ENCODE measurements at regions not wholly inside any gene's neighbourhood (a gene's known extent, or its start where the extent isn't known, plus 50 kb on each side); places are given as distances from the start of the nearest gene placed in this dataset.

DNA sequence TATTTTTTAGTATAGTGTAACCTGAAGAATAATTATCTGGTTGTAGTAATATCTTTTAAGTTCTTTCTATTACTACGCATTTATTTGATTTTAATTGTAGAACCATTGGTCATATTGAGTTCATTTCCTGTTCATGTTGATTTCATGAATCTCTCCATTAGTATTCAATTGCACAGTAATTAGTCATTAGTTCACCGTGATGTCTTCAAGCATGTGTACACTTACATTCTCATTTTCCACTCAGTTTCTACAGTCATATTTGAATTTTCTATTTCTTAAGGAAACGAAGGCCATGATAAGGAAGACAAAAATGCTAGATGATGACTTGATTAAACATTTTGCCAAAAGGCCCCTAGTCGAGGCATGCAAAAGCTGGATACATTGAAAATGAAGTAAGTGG is 333.7 kb upstream of the FANCL start:
- TF ChIP-seq, protein P1, sequence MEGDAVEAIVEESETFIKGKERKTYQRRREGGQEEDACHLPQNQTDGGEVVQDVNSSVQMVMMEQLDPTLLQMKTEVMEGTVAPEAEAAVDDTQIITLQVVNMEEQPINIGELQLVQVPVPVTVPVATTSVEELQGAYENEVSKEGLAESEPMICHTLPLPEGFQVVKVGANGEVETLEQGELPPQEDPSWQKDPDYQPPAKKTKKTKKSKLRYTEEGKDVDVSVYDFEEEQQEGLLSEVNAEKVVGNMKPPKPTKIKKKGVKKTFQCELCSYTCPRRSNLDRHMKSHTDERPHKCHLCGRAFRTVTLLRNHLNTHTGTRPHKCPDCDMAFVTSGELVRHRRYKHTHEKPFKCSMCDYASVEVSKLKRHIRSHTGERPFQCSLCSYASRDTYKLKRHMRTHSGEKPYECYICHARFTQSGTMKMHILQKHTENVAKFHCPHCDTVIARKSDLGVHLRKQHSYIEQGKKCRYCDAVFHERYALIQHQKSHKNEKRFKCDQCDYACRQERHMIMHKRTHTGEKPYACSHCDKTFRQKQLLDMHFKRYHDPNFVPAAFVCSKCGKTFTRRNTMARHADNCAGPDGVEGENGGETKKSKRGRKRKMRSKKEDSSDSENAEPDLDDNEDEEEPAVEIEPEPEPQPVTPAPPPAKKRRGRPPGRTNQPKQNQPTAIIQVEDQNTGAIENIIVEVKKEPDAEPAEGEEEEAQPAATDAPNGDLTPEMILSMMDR (IDR thresholded peaks at IDR 0.05; ENCODE audit: borderline replicate concordance, extremely low read depth, low read length, poor library complexity, severe bottlenecking): no peak
- TF ChIP-seq EZH2 (IDR thresholded peaks at IDR 0.05; ENCODE audit: borderline replicate concordance, low read depth, low read length, severe bottlenecking): no peak
